ENCODE measurements at regions not wholly inside any gene's neighbourhood (a gene's known extent, or its start where the extent isn't known, plus 50 kb on each side); places are given as distances from the start of the nearest gene placed in this dataset.
"Not testable (repeated sequence)": the region's sequence is repeated elsewhere in the genome, so short reads cannot be mapped to it uniquely, and the experiment has no call there.

DNA sequence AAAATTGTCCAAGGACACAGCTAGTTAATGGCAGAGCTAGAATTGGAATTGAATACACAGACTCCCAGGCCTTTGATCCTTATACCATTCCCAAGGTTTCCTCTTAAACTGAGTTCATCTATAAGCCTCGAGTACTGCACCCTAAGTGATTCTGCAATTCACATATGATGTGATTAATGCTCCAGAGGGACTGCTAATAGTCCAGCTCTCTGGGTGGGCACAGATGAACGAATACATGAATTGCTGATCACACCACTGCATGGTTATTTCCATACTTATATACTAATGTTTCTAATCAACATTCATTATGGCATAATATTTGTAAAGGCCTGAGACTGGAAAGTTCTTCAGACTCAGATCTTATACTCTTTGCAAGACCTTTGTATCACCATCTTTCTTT is 101.8 kb downstream of the NUFIP1 start:
- DNase-seq (ENCODE audit: low spot score): no peak

DNA sequence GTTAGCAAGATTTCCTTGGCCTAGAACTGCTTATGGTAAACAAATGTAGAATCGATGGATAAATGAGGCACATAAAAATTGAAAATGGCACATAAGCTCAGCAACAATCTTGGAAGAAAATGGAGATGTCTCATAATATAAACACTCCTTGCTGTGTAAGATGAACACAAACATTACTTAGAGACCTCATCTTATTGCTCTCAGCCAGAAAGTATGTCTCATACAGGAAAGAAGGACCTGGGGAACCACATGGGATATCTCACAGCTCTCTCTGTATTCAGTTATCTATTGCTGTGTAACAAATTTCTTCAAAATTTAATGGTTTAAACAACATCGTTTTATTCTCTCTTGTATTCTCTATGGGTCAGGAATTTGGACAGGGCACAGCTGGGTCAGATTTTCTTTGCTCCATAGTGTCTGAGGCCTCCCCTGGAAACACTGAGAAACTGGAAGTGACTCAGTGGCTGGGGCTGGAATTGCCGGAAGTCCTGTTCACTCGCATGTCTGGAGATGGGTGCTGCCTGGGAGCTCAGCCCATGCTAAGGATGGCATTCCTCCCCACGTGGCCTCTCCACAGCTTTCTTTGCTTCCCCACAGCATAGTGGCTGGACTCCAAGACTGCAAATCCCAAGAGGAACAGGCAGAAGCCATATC is 105.1 kb downstream of the NUFIP1 start:
- no peak for DNase-seq (ENCODE audit: low spot score)

DNA sequence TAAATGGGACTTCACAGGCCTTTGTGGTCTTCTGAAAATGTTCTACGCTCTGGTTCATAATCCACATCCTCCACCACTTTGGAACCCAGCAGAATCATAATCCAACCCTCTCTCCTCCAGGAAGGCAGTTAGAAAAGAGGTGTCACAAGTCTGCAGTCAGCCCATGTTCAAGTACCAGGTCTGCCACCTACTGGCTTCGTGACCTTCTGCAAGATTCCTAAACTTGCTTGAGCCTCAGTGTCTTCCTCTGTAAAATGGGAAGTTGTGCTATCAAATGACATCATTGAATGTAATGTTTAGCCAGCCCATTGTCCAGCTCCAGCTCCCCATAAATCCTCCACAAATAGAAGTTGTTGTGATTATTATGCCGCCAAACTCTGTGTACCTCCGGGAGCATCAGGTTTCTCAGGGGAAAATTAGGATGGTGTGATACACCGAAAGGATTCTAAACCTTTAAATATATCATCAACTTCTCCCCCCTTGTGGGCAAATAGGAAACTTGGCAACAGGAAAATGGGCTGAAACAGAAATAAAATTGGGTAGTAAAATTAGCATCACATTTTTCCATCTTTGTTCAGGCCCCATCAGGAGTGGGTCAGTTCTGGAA is 109.7 kb downstream of the NUFIP1 start:
- DNase-seq (ENCODE audit: low spot score): peak; percentile 30

DNA sequence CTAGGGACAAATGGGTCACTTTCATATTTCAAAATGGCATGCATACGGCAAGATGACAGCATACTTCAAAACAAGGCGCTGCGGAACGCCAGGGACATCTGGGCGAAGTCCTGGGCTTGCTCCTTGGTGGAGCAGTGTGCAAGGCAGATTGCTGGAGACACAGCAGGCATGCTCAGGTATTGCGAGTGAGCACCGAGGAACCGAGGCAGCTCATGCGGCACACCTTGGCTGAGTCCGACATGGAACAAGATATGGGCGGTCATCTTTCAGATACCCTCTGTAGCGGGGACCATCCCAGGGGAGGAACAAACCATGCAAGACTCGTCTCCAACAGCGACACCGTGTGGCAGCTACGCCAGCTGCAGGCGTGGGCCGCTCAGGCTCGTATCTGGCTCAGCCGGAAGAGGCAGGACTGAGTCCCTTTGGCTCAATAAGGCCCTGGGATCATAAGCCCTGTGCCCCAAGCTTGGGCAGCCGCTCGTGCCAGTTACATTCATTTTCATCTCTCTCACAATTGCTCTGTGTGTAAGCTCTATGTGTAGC is 112.4 kb downstream of the NUFIP1 start:
- DNase-seq (ENCODE audit: low spot score): no peak

DNA sequence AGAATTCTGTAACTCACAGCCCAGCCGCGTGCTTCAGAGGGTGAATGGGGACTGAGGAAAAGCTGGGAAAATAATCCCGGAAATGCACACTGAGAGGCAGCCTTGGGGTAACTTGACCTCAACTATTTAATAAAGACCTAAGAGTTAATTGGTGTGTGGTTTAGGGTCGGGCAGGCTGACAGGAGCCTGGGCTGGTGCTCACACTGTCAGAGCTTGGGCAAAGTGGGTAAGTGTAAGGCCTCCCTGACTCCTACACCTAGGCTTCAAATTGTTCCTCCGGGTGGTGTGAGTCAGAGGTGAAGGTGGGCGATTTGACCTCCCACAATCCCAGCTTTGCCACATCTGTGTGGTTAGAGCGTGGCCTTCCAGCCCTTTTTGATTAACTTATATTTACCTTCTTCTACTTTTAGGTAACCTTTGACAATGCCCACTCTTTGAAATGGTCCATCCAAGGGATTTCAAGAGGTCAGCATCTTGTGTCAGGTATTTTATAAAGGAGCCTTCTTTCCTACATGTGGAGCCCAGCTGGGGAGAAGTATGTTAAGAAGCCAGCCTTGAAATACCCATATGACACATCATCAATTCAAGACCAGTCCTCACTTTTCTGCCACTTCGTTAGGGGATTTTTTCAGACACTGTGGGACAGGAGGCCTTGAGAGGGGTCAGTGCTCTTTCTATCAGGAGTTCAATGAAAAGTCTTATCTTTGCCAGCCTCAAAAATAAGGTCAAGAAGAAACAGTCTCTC is 114.2 kb downstream of the NUFIP1 start:
- no peak for DNase-seq (ENCODE audit: low spot score)

DNA sequence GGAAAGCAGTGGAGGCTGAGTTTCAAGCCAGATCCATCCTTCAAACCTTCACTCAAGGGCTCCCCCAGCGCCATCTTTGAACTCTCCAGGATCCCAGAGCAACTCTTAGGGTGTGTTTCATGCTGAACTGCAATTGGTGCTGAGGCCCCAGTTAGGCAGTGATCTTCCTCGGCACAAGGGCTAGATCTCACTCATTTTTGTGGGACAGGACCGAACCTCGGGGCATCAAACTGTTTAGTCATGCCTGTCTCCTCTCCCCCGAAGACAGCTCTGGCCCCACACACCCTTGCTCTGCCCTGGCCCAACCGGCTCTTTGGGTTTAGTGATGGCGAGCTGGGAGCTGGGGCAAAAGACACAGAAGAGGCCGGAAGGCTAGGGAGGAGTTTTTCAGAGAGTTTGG is 115.1 kb downstream of the NUFIP1 start:
- no peak for DNase-seq (ENCODE audit: low spot score)

DNA sequence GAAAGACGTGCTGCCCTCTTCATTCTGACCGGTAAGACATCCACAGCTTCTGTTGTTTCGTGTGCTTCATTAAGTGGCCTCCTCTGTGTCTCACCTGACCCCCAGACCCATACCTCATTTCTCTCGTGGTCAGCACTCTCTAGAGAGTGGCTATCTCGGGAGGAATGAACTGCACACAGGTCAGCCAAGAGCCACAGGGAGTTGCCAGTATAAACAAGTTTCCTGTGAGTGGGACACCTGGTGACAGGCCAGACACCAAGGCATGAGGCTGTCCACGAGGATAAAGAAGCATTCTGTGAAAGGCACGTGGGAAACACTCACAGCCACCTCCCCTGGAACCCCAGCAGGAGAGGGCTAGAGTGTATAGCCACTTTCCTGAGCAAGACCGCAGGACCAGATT is 115.8 kb downstream of the NUFIP1 start:
- DNase-seq (ENCODE audit: low spot score): no peak

DNA sequence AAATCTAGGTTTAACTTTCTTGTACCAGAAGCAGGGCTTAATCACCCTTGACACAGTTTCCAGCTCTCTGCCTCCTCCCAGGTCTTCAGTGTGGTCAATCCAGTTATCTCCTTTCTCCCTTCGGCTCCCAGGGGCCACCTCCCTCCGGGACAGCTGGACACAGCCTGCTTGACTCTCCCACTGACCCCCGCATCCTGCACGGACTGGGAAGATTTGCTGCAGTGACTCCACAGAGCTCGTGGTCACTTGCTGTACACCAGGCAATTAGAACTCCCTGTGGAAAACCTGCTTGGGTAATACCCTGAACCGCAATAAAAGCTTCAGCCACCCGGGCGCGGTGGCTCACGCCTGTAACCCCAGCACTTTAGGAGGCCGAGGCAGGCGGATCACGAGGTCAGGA is 116.5 kb downstream of the NUFIP1 start:
- no peak for DNase-seq (ENCODE audit: low spot score)

DNA sequence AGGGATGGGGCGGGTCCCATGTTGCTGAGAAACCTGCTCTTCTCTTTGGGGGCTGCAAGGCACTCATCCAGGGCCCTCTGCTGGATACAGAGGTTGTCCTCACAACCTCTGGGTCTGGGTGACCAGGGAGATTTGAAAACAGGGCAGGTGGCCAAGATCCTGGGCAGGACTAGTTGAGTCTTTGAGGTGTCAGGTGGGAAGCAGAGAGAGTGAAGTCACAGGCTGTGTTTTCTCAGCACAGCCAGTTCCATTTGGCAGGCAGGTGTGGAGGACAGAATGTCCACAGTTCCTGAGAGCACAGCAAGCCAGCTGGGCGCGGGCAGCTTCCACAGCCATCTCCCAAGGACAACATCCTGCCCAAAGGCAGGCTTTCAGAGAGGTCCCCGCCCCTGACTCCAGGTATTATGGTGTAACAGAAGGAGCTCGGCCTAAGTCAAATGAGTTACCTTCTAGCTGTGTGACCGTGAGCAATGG is 118.8 kb downstream of the NUFIP1 start:
- no peak for DNase-seq (ENCODE audit: low spot score)

DNA sequence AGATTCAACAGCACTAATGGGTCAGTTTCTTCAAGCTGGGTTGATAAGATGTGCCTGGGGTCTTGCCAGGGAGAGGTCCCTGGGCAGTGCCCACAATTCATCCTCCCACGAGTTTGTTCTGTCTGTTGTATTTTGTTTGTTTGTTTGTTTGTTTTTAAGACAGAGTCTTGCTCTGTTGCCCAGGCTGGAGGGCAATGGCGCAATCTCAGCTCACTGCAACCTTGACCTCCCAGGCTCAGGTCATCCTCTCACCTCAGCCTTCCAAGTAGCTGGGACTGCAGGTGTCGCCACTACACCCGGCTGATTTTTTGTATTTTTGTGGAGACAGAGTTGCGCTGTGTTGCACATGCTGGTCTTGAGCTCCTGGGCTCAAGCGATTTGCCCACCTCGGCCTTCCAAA is 120.1 kb downstream of the NUFIP1 start:
- DNase-seq (ENCODE audit: low spot score): no peak

DNA sequence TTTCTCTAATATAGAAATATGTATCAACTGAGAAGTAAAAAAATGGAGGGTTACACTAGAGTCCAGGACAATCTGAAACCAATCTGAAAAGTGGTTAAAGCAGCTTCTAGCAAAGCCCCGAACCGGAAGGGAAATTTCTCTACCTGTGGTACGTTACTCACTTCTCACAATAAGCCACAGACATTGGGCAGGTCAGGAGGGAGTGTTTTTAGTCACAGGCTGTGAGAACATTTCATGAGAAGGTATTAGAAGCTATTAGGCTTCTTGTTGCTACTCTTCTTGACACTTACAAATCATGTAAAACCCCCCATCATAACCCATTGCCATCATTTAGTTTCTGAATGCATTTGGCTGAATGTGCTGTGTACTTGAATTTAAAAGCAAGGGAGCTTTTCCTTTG is 120.9 kb downstream of the NUFIP1 start:
- DNase-seq (ENCODE audit: low spot score): peak; percentile 57

DNA sequence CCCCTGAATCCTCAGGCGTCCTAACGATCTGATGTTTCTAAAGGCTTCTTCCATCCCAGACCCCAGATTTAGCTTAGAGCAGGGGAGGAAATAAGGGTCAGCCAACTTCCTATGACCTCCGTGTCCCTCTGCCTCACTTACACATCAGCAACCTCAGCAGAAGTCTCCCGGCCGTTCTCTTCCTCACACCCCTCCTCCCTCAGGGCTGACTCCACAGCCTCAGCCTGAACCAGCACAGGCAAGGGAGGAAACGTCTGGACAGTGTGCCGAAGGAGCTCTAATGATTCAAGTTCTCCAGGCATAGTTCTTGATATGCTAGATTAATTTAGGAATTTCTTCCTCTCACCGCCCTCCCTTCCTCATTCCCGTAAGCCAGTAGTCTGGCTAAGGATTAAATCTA is 121.4 kb downstream of the NUFIP1 start:
- DNase-seq (ENCODE audit: low spot score): no peak

DNA sequence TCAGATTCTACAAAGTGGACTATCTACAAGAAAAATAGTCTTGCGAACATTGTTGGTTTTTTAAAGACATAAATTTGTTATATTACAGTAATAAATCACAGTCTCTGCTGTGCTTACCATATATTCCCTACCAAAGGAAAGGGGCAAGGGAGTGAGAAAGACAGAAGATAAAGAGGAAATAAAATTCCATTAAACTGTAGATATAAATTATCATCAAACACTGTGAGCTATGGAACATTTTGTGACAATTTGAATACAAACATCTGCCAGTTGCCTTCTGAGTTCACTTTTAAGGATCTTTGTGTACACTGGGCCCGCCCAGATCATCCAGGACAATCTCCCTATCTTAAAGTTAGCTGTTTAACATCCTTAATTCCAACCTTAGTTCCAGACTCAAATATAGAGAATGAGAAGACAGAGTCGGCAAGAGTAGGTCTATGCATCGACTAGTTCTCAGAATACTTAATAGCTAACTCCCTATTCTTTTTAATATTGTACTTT is 122.8 kb downstream of the NUFIP1 start:
- DNase-seq (ENCODE audit: low spot score): no peak

DNA sequence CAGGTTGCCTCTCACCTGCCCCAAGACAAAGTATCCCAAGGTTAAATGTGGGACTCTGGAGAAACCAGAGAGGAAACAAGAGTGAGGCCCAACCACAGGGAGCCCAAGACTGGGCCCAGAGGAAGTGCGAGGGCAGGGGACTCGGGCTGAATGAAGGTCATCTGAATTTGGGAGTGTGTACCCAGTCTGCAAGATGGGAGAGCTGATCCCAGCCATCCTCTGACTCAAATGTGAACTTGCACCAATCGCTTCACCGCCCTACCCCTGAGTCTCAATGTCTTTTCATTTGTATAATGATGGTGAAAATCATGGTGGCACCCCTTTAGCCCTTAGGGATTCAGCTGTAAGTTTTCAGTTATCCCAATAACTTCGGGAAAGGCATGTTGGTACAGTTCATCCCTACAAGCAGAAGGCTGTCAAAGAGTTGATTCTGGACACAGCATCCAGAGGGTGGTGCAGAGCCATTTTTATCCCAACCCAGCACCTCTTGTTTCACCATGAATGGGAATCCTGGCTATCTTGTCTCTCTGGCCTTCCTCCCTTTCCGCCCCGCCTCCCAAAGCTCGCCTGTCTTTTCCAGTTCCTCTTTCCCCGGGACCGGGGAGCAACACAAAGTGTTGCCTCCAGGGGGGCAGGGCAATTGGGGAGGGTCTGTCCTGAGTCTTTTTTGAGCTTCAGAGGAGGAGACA is 123.4 kb downstream of the NUFIP1 start:
- no peak for DNase-seq (ENCODE audit: low spot score)

DNA sequence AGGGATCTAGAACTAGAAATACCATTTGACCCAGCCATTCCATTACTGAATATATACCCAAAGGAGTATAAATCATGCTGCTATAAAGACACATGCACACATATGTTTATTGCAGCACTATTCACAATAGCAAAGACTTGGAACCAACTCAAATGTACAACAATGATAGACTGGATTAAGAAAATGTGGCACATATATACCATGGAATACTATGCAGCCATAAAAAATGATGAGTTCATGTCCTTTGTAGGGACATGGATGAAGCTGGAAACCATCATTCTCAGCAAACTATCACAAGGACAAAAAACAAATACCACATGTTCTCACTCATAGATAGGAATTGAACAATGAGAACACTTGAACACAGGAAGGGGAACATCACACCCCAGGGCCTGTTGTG is 125.6 kb downstream of the NUFIP1 start:
- DNase-seq (ENCODE audit: low spot score): not testable (repeated sequence)

DNA sequence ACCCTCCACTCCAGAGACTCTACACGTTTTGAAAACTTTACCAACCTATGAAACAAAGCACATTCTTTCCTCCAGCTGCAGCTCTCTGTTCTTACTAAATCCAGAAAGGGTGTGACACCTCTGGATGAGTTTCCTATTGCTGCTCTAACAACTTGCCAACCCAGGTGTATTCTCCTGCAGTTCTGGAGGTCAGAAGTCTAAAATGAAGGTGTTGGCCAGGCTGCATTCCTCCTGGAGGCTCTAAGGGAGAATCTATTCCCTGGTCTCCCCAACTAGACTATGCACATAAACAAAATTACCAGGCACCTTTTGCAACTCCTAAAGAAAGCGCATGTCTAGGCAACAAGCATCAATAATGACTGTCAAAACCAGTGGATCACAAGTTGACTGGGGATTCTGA is 128.8 kb downstream of the NUFIP1 start:
- no peak for DNase-seq (ENCODE audit: low spot score)

DNA sequence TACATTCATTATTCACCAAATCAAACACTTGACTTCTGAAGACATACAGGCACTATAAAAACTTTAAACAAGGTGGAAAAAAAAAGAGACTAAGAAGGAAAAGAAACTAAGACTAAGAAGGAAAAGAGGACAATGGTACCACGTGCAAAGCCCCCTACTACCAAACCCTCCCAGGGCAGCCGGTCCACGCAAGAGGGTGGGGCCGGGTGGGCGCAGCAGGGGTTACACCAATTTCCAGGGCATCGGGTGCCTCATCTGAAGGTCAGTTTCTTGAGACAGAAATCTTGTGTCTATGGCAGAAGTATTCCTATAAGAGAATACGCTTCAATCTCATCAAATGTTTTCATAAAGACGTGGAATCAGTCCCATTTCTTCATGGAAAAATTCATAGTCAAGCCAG is 131.5 kb downstream of the NUFIP1 start:
- DNase-seq (ENCODE audit: low spot score): no peak

DNA sequence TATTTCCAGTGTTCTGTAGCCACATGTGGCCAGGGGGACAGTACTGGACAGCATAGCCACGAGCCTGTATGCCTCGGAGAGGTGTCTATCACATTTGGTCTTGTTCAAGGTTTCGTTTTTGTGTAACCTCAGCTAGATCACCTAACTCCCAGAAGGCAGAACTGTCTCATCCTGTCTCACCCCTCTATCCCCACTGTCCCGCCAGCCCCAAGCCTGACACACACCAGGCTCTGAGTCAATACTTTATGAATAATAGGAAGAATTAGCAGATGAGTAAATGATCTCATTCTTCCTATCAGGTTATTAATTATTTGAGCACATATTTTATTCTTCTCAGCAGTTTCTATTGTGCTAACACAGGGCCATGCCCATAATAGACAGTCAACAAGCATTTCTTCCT is 132.2 kb downstream of the NUFIP1 start:
- DNase-seq (ENCODE audit: low spot score): no peak

DNA sequence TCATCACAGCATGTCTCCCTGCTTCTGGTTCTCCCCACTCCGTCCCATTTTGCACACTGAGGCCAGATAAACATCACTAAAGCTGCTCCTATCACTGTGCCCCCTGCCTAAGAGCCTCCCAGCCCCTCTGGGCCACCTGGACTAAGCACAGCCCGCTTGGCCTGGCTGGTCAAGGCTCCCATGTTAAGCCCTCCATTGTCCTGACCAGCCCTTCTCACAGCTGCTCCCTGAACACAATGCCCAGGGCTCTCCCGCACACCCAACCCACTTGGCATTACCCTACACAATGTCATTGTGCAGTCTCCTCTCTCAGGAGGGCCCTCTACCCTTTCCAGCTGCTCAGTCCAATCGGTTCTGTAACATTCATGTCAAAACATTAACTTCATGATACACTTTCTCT is 133.4 kb downstream of the NUFIP1 start:
- no peak for DNase-seq (ENCODE audit: low spot score)

DNA sequence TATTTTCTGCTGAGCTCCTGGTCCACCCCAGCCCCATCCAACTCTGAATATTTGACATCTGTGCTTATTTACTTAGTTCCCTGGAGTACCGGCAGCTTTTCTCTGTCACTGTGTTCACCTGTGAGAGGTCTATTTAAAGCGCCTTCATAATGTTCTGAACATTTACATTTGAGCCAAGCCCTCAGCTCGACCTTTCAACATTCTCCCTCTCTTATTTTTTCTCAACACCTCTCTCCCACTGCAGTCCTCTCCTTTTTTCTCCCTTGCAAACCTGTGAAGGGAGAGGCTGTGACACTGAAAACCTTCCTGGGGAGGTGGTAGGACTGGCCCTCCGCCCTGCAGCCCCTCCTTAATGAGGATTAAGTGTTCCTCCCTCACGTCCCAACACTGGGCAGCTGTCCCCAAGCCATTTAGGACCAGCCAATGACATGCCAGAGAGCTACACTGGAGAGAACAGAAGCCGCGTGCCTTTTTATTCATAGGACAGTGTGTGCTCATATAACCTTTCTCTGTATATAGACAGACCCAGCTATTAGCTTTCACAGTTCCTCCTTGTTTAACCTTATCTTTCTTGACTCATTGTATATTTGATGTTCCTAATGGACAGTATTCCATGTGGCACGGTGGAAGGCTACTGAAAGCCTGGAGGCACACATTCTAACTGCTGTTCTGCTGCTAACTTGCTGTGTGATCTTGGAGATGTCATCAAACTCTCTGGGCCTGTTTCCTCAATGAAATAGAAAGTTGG is 134.8 kb downstream of the NUFIP1 start:
- DNase-seq (ENCODE audit: low spot score): no peak

DNA sequence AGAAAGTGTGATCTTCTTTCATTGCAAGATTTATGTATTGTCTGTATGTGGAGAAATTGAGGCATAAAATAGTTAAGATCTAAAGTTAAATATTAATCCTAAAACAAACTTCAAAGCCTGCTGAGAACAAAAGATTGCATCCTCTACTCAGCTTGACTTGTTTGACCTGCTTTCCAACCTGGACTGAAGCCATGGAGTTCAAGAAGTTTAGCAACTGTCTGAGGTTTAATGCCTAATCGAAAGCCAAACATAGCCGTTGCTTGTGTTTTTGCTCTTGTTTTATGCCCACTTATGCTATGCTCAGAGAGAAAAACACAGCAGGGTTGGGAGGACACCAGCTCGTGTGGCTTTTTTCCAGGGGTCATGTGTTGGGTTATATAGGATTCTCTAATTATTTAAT is 135.6 kb downstream of the NUFIP1 start:
- DNase-seq (ENCODE audit: low spot score): no peak
